ENCODE measurements at regions not wholly inside any gene's neighbourhood (a gene's known extent, or its start where the extent isn't known, plus 50 kb on each side); places are given as distances from the start of the nearest gene placed in this dataset.

GRCh38 chr3:59374818-59375211 is 325.0 kb upstream of the CFAP20DC start:
- Mint-ChIP-seq H3K9me3 (peaks cover 15% of the 10 kb centered on the region), H3K4me1 (ENCODE audit: low read depth) (no peaks in the 10 kb centered on the region), H3K27me3 (ENCODE audit: insufficient read depth) (no peaks in the 10 kb centered on the region), H3K36me3 (ENCODE audit: low read depth) (no peaks in the 10 kb centered on the region), H3K27ac (no peak overlapping the region), H3K4me3 (no peak overlapping the region)
- DNase-seq: no peak
- no peak for TF ChIP-seq CTCF (IDR thresholded peaks at IDR 0.05)

- Mint-ChIP-seq H3K36me3 (ENCODE audit: low read depth) (no peaks in the 10 kb centered on the region), H3K27ac (no peak overlapping the region), H3K4me1 (ENCODE audit: low read depth) (no peaks in the 10 kb centered on the region), H3K27me3 (ENCODE audit: insufficient read depth) (no peaks in the 10 kb centered on the region), H3K9me3 (peaks cover 15% of the 10 kb centered on the region), H3K4me3 (no peak overlapping the region)
- TF ChIP-seq CTCF (IDR thresholded peaks at IDR 0.05): no peak
- no peak for DNase-seq
Observed at GRCh38 chr3:59374091-59374817, 324.4 kb upstream of the CFAP20DC start.

GRCh38 chr3:59372346-59372745 is 322.5 kb upstream of the CFAP20DC start:
- Mint-ChIP-seq H3K9me3 (peaks cover 23% of the 10 kb centered on the region), H3K27me3 (ENCODE audit: insufficient read depth) (no peaks in the 10 kb centered on the region), H3K27ac (no peak overlapping the region), H3K4me3 (no peak overlapping the region), H3K36me3 (ENCODE audit: low read depth) (no peaks in the 10 kb centered on the region), H3K4me1 (ENCODE audit: low read depth) (no peaks in the 10 kb centered on the region)
- TF ChIP-seq CTCF (IDR thresholded peaks at IDR 0.05): no peak
- DNase-seq: no peak

- no peak for DNase-seq
- no peak for TF ChIP-seq CTCF (IDR thresholded peaks at IDR 0.05)
- Mint-ChIP-seq H3K36me3 (ENCODE audit: low read depth) (no peaks in the 10 kb centered on the region), H3K4me1 (ENCODE audit: low read depth) (no peaks in the 10 kb centered on the region), H3K27ac (no peak overlapping the region), H3K4me3 (no peak overlapping the region), H3K27me3 (ENCODE audit: insufficient read depth) (peaks cover under 1% of the 10 kb centered on the region), H3K9me3 (peaks cover 39% of the 10 kb centered on the region)
Observed at GRCh38 chr3:59368900-59369675, 319.3 kb upstream of the CFAP20DC start.

GRCh38 chr3:59367150-59367549 is 317.3 kb upstream of the CFAP20DC start:
- Mint-ChIP-seq H3K9me3 (peaks cover 37% of the 10 kb centered on the region), H3K4me3 (no peak overlapping the region), H3K36me3 (ENCODE audit: low read depth) (no peaks in the 10 kb centered on the region), H3K4me1 (ENCODE audit: low read depth) (no peaks in the 10 kb centered on the region), H3K27me3 (ENCODE audit: insufficient read depth) (peaks cover 1% of the 10 kb centered on the region), H3K27ac (no peak overlapping the region)
- no peak for TF ChIP-seq CTCF (IDR thresholded peaks at IDR 0.05)
- DNase-seq: no peak
